HG02610 (cell line): ENCODE measurements at regions not wholly inside any gene's neighbourhood (a gene's known extent, or its start where the extent isn't known, plus 50 kb on each side); places are given as distances from the start of the nearest gene placed in this dataset.

ENCODE experiments used
- ATAC-seq: cut with Tn5 transposase; IDR thresholded peaks from one replicate; pipeline ENCODE4 v1.9.1; 2021; ENCODE audit warnings: mild to moderate bottlenecking, moderate library complexity; ENCODE audit not compliant: unreplicated experiment

GRCh38 chr2:2707206-2707991, 376.3 kb upstream of the MYT1L start:
- no peak for ATAC-seq

- ATAC-seq: no peak
Observed at GRCh38 chr2:2706306-2706705, 375.2 kb upstream of the MYT1L start.

GRCh38 chr2:2705871-2706270, 374.8 kb upstream of the MYT1L start:
- ATAC-seq: no peak

GRCh38 chr2:2704428-2705090, 373.5 kb upstream of the MYT1L start:
- no peak for ATAC-seq

GRCh38 chr2:2703762-2704427, 372.8 kb upstream of the MYT1L start:
- no peak for ATAC-seq

GRCh38 chr2:2703172-2703571, 372.1 kb upstream of the MYT1L start:
- no peak for ATAC-seq

GRCh38 chr2:2702385-2702784, 371.3 kb upstream of the MYT1L start:
- ATAC-seq: no peak

- no peak for ATAC-seq
Observed at GRCh38 chr2:2701813-2702212, 370.7 kb upstream of the MYT1L start.

GRCh38 chr2:2701176-2701781, 370.2 kb upstream of the MYT1L start:
- no peak for ATAC-seq

GRCh38 chr2:2699121-2699505, 368.0 kb upstream of the MYT1L start:
- ATAC-seq: no peak

- ATAC-seq: no peak
Observed at GRCh38 chr2:2698182-2699120, 367.4 kb upstream of the MYT1L start.

GRCh38 chr2:2696733-2697455, 365.8 kb upstream of the MYT1L start:
- ATAC-seq: no peak

GRCh38 chr2:2696325-2696724, 365.2 kb upstream of the MYT1L start:
- no peak for ATAC-seq

- no peak for ATAC-seq
Observed at GRCh38 chr2:2694746-2695145, 363.7 kb upstream of the MYT1L start.

- ATAC-seq: no peak
Observed at GRCh38 chr2:2692599-2693389, 361.7 kb upstream of the MYT1L start.

GRCh38 chr2:2691419-2691818, 360.3 kb upstream of the MYT1L start:
- ATAC-seq: no peak

- no peak for ATAC-seq
Observed at GRCh38 chr2:2690985-2691384, 359.9 kb upstream of the MYT1L start.

- no peak for ATAC-seq
Observed at GRCh38 chr2:2689306-2689705, 358.2 kb upstream of the MYT1L start.

- ATAC-seq: no peak
Observed at GRCh38 chr2:2688254-2688653, 357.2 kb upstream of the MYT1L start.
